HepG2 (cell line): ENCODE measurements at regions not wholly inside any gene's neighbourhood (a gene's known extent, or its start where the extent isn't known, plus 50 kb on each side); places are given as distances from the start of the nearest gene placed in this dataset.

Source experiments
- CSRNP1 ChIP-seq: sonication (generic); formaldehyde crosslinking; IDR thresholded peaks from 2 replicates; pipeline ENCODE4 v1.8.1; 2023; ENCODE audit warnings: mild to moderate bottlenecking, missing genetic modification reagents
- EHMT2 ChIP-seq: fragments of 200-600 bp; sonication (generic); IDR thresholded peaks from 2 replicates; pipeline ENCODE4 v1.7.0; 2017; ENCODE audit warnings: antibody characterized with exemption, low read depth, low read length, borderline replicate concordance
- FOXA1 ChIP-seq, 2 experiments: fragments of 450-650 bp in 1 of 2; sonication (generic) in 1 of 2; formaldehyde crosslinking in 1 of 2; IDR thresholded peaks; 2 replicates each; pipeline versions ENCODE4 v1.4.0 to v1.6.1; 2016 to 2020; ENCODE audit warnings: missing genetic modification reagents in 1 of 2
- FOXA3 ChIP-seq: IDR thresholded peaks from 2 replicates; pipeline ENCODE4 v1.6.1; 2016; ENCODE audit warnings: missing genetic modification reagents, missing compliant biosample characterization
- HHEX ChIP-seq: IDR thresholded peaks from 2 replicates; pipeline ENCODE4 v1.6.1; 2016; ENCODE audit warnings: control low read depth
- HMG20A ChIP-seq: IDR thresholded peaks from 2 replicates; pipeline ENCODE4 v1.6.1; 2016; ENCODE audit warnings: borderline replicate concordance
- HNF4A ChIP-seq: sonication (generic); formaldehyde crosslinking; IDR thresholded peaks from 2 replicates; pipeline ENCODE4 v1.4.0; 2020; ENCODE audit warnings: missing genetic modification reagents
- MEIS2 ChIP-seq: sonication (generic); formaldehyde crosslinking; IDR thresholded peaks from 2 replicates; pipeline ENCODE4 v1.9.0; 2021; ENCODE audit warnings: mild to moderate bottlenecking, missing genetic modification reagents
- NCOA1 ChIP-seq: sonication (generic); formaldehyde crosslinking; IDR thresholded peaks from 2 replicates; pipeline ENCODE4 v1.9.0; 2021; ENCODE audit warnings: missing genetic modification reagents
- PRPF4 ChIP-seq: fragments of 200-400 bp; formaldehyde crosslinking; IDR thresholded peaks from 2 replicates; pipeline ENCODE4 v1.6.1; 2016; ENCODE audit warnings: low read length, low read depth; ENCODE audit not compliant: poor library complexity, severe bottlenecking
- PTBP1 ChIP-seq: fragments of 200-400 bp; formaldehyde crosslinking; IDR thresholded peaks from 2 replicates; pipeline ENCODE4 v1.6.1; 2018; ENCODE audit warnings: low read length, low read depth; ENCODE audit not compliant: poor library complexity, severe bottlenecking
- REPIN1 ChIP-seq: sonication (generic); formaldehyde crosslinking; IDR thresholded peaks from 2 replicates; pipeline ENCODE4 v1.8.0; 2022; ENCODE audit warnings: missing genetic modification reagents, low read depth, mild to moderate bottlenecking, borderline replicate concordance
- RNF2 ChIP-seq: fragments of 450-650 bp; conservative IDR thresholded peaks from 2 replicates; pipeline ENCODE4 v1.6.1; 2016; ENCODE audit warnings: low read depth
- SNRNP70 ChIP-seq: fragments of 200-400 bp; formaldehyde crosslinking; IDR thresholded peaks from 2 replicates; pipeline ENCODE4 v1.6.1; 2017; ENCODE audit warnings: mild to moderate bottlenecking, low read depth, low read length, moderate library complexity
- SOX5 ChIP-seq: IDR thresholded peaks from 2 replicates; pipeline ENCODE4 v1.6.1; 2016; ENCODE audit warnings: borderline replicate concordance
- ZFP62 ChIP-seq: sonication (generic); formaldehyde crosslinking; IDR thresholded peaks from 2 replicates; pipeline ENCODE4 v1.4.0; 2020; ENCODE audit warnings: missing genetic modification reagents
- ZNF253 ChIP-seq: sonication (generic); formaldehyde crosslinking; IDR thresholded peaks from 2 replicates; pipeline ENCODE4 v1.8.0; 2022; ENCODE audit warnings: mild to moderate bottlenecking, missing genetic modification reagents, borderline replicate concordance
- ZNF383 ChIP-seq: sonication (generic); formaldehyde crosslinking; IDR thresholded peaks from 2 replicates; pipeline ENCODE4 v1.4.0; 2020; ENCODE audit warnings: missing genetic modification reagents, mild to moderate bottlenecking, borderline replicate concordance
- ZNF432 ChIP-seq: sonication (generic); formaldehyde crosslinking; IDR thresholded peaks from 2 replicates; pipeline ENCODE4 v1.5.0; 2020; ENCODE audit warnings: missing genetic modification reagents, mild to moderate bottlenecking, borderline replicate concordance
- ZNF776 ChIP-seq: sonication (generic); formaldehyde crosslinking; IDR thresholded peaks from 2 replicates; pipeline ENCODE4 v1.4.0; 2020; ENCODE audit warnings: mild to moderate bottlenecking, missing genetic modification reagents
- TF ChIP-seq, protein P1 (sequence below): sonication (generic); formaldehyde crosslinking; IDR thresholded peaks from 2 replicates; pipeline ENCODE4 v1.4.0; 2020; ENCODE audit warnings: missing genetic modification reagents, borderline replicate concordance
- TF ChIP-seq, protein P2 (sequence below): sonication (generic); formaldehyde crosslinking; IDR thresholded peaks from 2 replicates; pipeline ENCODE4 v1.4.0; 2020; ENCODE audit warnings: missing genetic modification reagents, borderline replicate concordance

GRCh38 chr10:121155742-121156474, 304.7 kb downstream of the WDR11 start (continued):
- TF ChIP-seq FOXA1 (IDR thresholded peaks at IDR 0.05) (no peak), FOXA1 (CRISPR knock-in tag; IDR thresholded peaks at IDR 0.05) (peak; percentile 68), HMG20A (CRISPR knock-in tag) (0 out of 2 replicates have a peak, but pooled peaks have one; percentile 21), REPIN1 (CRISPR knock-in tag) (no peak), ZNF776 (CRISPR knock-in tag) (no peak), FOXA3 (CRISPR knock-in tag) (peak; percentile 79), CSRNP1 (CRISPR knock-in tag) (no peak), MEIS2 (no peak), HNF4A (CRISPR knock-in tag) (peak; percentile 39; the same call in 1 of the 2 replicates), ZNF432 (CRISPR knock-in tag) (no peak), PTBP1 (no peak), SOX5 (peak; percentile 31; the same call in 1 of the 2 replicates), PRPF4 (no peak), ZNF383 (CRISPR knock-in tag) (no peak), NCOA1 (CRISPR knock-in tag) (no peak), EHMT2 (no peak), ZFP62 (CRISPR knock-in tag) (no peak), ZNF253 (CRISPR knock-in tag) (no peak), RNF2 (no peak), HHEX (CRISPR knock-in tag) (no peak), SNRNP70 (no peak)
- TF ChIP-seq, protein P1, sequence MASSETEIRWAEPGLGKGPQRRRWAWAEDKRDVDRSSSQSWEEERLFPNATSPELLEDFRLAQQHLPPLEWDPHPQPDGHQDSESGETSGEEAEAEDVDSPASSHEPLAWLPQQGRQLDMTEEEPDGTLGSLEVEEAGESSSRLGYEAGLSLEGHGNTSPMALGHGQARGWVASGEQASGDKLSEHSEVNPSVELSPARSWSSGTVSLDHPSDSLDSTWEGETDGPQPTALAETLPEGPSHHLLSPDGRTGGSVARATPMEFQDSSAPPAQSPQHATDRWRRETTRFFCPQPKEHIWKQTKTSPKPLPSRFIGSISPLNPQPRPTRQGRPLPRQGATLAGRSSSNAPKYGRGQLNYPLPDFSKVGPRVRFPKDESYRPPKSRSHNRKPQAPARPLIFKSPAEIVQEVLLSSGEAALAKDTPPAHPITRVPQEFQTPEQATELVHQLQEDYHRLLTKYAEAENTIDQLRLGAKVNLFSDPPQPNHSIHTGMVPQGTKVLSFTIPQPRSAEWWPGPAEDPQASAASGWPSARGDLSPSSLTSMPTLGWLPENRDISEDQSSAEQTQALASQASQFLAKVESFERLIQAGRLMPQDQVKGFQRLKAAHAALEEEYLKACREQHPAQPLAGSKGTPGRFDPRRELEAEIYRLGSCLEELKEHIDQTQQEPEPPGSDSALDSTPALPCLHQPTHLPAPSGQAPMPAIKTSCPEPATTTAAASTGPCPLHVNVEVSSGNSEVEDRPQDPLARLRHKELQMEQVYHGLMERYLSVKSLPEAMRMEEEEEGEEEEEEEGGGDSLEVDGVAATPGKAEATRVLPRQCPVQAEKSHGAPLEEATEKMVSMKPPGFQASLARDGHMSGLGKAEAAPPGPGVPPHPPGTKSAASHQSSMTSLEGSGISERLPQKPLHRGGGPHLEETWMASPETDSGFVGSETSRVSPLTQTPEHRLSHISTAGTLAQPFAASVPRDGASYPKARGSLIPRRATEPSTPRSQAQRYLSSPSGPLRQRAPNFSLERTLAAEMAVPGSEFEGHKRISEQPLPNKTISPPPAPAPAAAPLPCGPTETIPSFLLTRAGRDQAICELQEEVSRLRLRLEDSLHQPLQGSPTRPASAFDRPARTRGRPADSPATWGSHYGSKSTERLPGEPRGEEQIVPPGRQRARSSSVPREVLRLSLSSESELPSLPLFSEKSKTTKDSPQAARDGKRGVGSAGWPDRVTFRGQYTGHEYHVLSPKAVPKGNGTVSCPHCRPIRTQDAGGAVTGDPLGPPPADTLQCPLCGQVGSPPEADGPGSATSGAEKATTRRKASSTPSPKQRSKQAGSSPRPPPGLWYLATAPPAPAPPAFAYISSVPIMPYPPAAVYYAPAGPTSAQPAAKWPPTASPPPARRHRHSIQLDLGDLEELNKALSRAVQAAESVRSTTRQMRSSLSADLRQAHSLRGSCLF (CRISPR knock-in tag), result no peak
- TF ChIP-seq, protein P2, sequence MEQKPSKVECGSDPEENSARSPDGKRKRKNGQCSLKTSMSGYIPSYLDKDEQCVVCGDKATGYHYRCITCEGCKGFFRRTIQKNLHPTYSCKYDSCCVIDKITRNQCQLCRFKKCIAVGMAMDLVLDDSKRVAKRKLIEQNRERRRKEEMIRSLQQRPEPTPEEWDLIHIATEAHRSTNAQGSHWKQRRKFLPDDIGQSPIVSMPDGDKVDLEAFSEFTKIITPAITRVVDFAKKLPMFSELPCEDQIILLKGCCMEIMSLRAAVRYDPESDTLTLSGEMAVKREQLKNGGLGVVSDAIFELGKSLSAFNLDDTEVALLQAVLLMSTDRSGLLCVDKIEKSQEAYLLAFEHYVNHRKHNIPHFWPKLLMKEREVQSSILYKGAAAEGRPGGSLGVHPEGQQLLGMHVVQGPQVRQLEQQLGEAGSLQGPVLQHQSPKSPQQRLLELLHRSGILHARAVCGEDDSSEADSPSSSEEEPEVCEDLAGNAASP (CRISPR knock-in tag), result no peak
